ENCODE measurements at regions not wholly inside any gene's neighbourhood (a gene's known extent, or its start where the extent isn't known, plus 50 kb on each side); places are given as distances from the start of the nearest gene placed in this dataset.

GRCh38 chr7:18257711-18258110, 230.1 kb upstream of the PRPS1L1 start:
- peaks cover 3% of the 10 kb centered on the region for H3K9me3 ChIP-seq (ENCODE audit: control insufficient read depth, insufficient read depth, low read length)
- no peak overlapping the region for H3K4me3 ChIP-seq (ENCODE audit: low read depth, low read length)
- WGBS (ENCODE audit: insufficient coverage): no CpG with 5 or more reads among the region's 2 CpGs
- H3K27me3 ChIP-seq (ENCODE audit: control insufficient read depth, insufficient read depth, low read length): no peaks in the 10 kb centered on the region
- no peaks in the 10 kb centered on the region for H3K36me3 ChIP-seq (ENCODE audit: control insufficient read depth, insufficient read depth, low read length)
- H3K4me1 ChIP-seq (ENCODE audit: control insufficient read depth, insufficient read depth, low read length): no peaks in the 10 kb centered on the region
- no peak for DNase-seq (ENCODE audit: low read depth in 4 of 6, low spot score in 6 of 6)
- no peak overlapping the region for H3K27ac ChIP-seq (ENCODE audit: low read depth, low read length)

GRCh38 chr7:18262058-18262457, 233.5 kb upstream of the HDAC9 start:
- Histone ChIP-seq H3K9me3 (ENCODE audit: control insufficient read depth, insufficient read depth, low read length) (peaks cover 3% of the 10 kb centered on the region), H3K27ac (ENCODE audit: low read depth, low read length) (no peak overlapping the region), H3K36me3 (ENCODE audit: control insufficient read depth, insufficient read depth, low read length) (no peaks in the 10 kb centered on the region), H3K27me3 (ENCODE audit: control insufficient read depth, insufficient read depth, low read length) (no peaks in the 10 kb centered on the region), H3K4me3 (ENCODE audit: low read depth, low read length) (no peak overlapping the region), H3K4me1 (ENCODE audit: control insufficient read depth, insufficient read depth, low read length) (no peaks in the 10 kb centered on the region)
- DNase-seq (ENCODE audit: low read depth in 4 of 6, low spot score in 6 of 6): no peak
- no CpG with 5 or more reads among the region's 1 CpG for WGBS (ENCODE audit: insufficient coverage)

- no CpG with 5 or more reads among the region's 4 CpGs for WGBS (ENCODE audit: insufficient coverage)
- no peak overlapping the region for H3K4me3 ChIP-seq (ENCODE audit: low read depth, low read length)
- no peaks in the 10 kb centered on the region for H3K36me3 ChIP-seq (ENCODE audit: control insufficient read depth, insufficient read depth, low read length)
- no peaks in the 10 kb centered on the region for H3K27me3 ChIP-seq (ENCODE audit: control insufficient read depth, insufficient read depth, low read length)
- no peaks in the 10 kb centered on the region for H3K4me1 ChIP-seq (ENCODE audit: control insufficient read depth, insufficient read depth, low read length)
- H3K9me3 ChIP-seq (ENCODE audit: control insufficient read depth, insufficient read depth, low read length): peaks cover 3% of the 10 kb centered on the region
- DNase-seq (ENCODE audit: low read depth in 4 of 6, low spot score in 6 of 6): no peak
- H3K27ac ChIP-seq (ENCODE audit: low read depth, low read length): no peak overlapping the region
Measured at GRCh38 chr7:18265611-18266281, 229.8 kb upstream of the HDAC9 start.

GRCh38 chr7:18268571-18268970, 227.0 kb upstream of the HDAC9 start:
- Histone ChIP-seq H3K9me3 (ENCODE audit: control insufficient read depth, insufficient read depth, low read length) (no peaks in the 10 kb centered on the region), H3K27me3 (ENCODE audit: control insufficient read depth, insufficient read depth, low read length) (no peaks in the 10 kb centered on the region), H3K4me1 (ENCODE audit: control insufficient read depth, insufficient read depth, low read length) (no peaks in the 10 kb centered on the region), H3K4me3 (ENCODE audit: low read depth, low read length) (no peak overlapping the region), H3K27ac (ENCODE audit: low read depth, low read length) (no peak overlapping the region), H3K36me3 (ENCODE audit: control insufficient read depth, insufficient read depth, low read length) (no peaks in the 10 kb centered on the region)
- peak in 1 of 6 donors; percentile 67 for DNase-seq (ENCODE audit: low read depth in 4 of 6, low spot score in 6 of 6)

- H3K4me1 ChIP-seq (ENCODE audit: control insufficient read depth, insufficient read depth, low read length): no peaks in the 10 kb centered on the region
- no peaks in the 10 kb centered on the region for H3K27me3 ChIP-seq (ENCODE audit: control insufficient read depth, insufficient read depth, low read length)
- no peak overlapping the region for H3K27ac ChIP-seq (ENCODE audit: low read depth, low read length)
- WGBS (ENCODE audit: insufficient coverage): no CpG with 5 or more reads among the region's 2 CpGs
- no peaks in the 10 kb centered on the region for H3K9me3 ChIP-seq (ENCODE audit: control insufficient read depth, insufficient read depth, low read length)
- peak in 1 of 6 donors; percentile 44 for DNase-seq (ENCODE audit: low read depth in 4 of 6, low spot score in 6 of 6)
- no peaks in the 10 kb centered on the region for H3K36me3 ChIP-seq (ENCODE audit: control insufficient read depth, insufficient read depth, low read length)
- no peak overlapping the region for H3K4me3 ChIP-seq (ENCODE audit: low read depth, low read length)
Measured at GRCh38 chr7:18276380-18276779, 219.2 kb upstream of the HDAC9 start.

- Histone ChIP-seq H3K27me3 (ENCODE audit: control insufficient read depth, insufficient read depth, low read length) (no peaks in the 10 kb centered on the region), H3K4me1 (ENCODE audit: control insufficient read depth, insufficient read depth, low read length) (no peaks in the 10 kb centered on the region), H3K9me3 (ENCODE audit: control insufficient read depth, insufficient read depth, low read length) (no peaks in the 10 kb centered on the region), H3K27ac (ENCODE audit: low read depth, low read length) (no peak overlapping the region), H3K36me3 (ENCODE audit: control insufficient read depth, insufficient read depth, low read length) (no peaks in the 10 kb centered on the region), H3K4me3 (ENCODE audit: low read depth, low read length) (no peak overlapping the region)
- no CpG with 5 or more reads among the region's 1 CpG for WGBS (ENCODE audit: insufficient coverage)
- no peak for DNase-seq (ENCODE audit: low read depth in 4 of 6, low spot score in 6 of 6)
Measured at GRCh38 chr7:18278316-18278715, 217.2 kb upstream of the HDAC9 start.

GRCh38 chr7:18283045-18283444, 212.5 kb upstream of the HDAC9 start:
- 0% methylated on average over 1 of the region's 1 CpG for WGBS (ENCODE audit: insufficient coverage)
- Histone ChIP-seq H3K27ac (ENCODE audit: low read depth, low read length) (no peak overlapping the region), H3K4me3 (ENCODE audit: low read depth, low read length) (no peak overlapping the region), H3K27me3 (ENCODE audit: control insufficient read depth, insufficient read depth, low read length) (no peaks in the 10 kb centered on the region), H3K36me3 (ENCODE audit: control insufficient read depth, insufficient read depth, low read length) (no peaks in the 10 kb centered on the region), H3K4me1 (ENCODE audit: control insufficient read depth, insufficient read depth, low read length) (no peaks in the 10 kb centered on the region), H3K9me3 (ENCODE audit: control insufficient read depth, insufficient read depth, low read length) (no peaks in the 10 kb centered on the region)
- DNase-seq (ENCODE audit: low read depth in 4 of 6, low spot score in 6 of 6): no peak

GRCh38 chr7:18287482-18287881, 208.1 kb upstream of the HDAC9 start:
- H3K4me3 ChIP-seq (ENCODE audit: low read depth, low read length): no peak overlapping the region
- WGBS (ENCODE audit: insufficient coverage): 92% methylated on average over 1 of the region's 2 CpGs

GRCh38 chr7:18288322-18289037, 207.1 kb upstream of the HDAC9 start:
- H3K36me3 ChIP-seq (ENCODE audit: control insufficient read depth, insufficient read depth, low read length): no peaks in the 10 kb centered on the region
- WGBS (ENCODE audit: insufficient coverage): 89% methylated on average over 3 of the region's 3 CpGs
- H3K9me3 ChIP-seq (ENCODE audit: control insufficient read depth, insufficient read depth, low read length): no peaks in the 10 kb centered on the region
- H3K4me3 ChIP-seq (ENCODE audit: low read depth, low read length): no peak overlapping the region
- H3K4me1 ChIP-seq (ENCODE audit: control insufficient read depth, insufficient read depth, low read length): no peaks in the 10 kb centered on the region
- no peak for DNase-seq (ENCODE audit: low read depth in 4 of 6, low spot score in 6 of 6)
- no peak overlapping the region for H3K27ac ChIP-seq (ENCODE audit: low read depth, low read length)
- no peaks in the 10 kb centered on the region for H3K27me3 ChIP-seq (ENCODE audit: control insufficient read depth, insufficient read depth, low read length)

More at GRCh38 chr7:18287482-18287881, 208.1 kb upstream of the HDAC9 start:
- Histone ChIP-seq H3K4me1 (ENCODE audit: control insufficient read depth, insufficient read depth, low read length) (no peaks in the 10 kb centered on the region), H3K36me3 (ENCODE audit: control insufficient read depth, insufficient read depth, low read length) (no peaks in the 10 kb centered on the region), H3K27me3 (ENCODE audit: control insufficient read depth, insufficient read depth, low read length) (no peaks in the 10 kb centered on the region), H3K9me3 (ENCODE audit: control insufficient read depth, insufficient read depth, low read length) (no peaks in the 10 kb centered on the region), H3K27ac (ENCODE audit: low read depth, low read length) (no peak overlapping the region)
- DNase-seq (ENCODE audit: low read depth in 4 of 6, low spot score in 6 of 6): no peak

- Histone ChIP-seq H3K27me3 (ENCODE audit: control insufficient read depth, insufficient read depth, low read length) (no peaks in the 10 kb centered on the region), H3K27ac (ENCODE audit: low read depth, low read length) (no peak overlapping the region), H3K9me3 (ENCODE audit: control insufficient read depth, insufficient read depth, low read length) (no peaks in the 10 kb centered on the region), H3K4me1 (ENCODE audit: control insufficient read depth, insufficient read depth, low read length) (no peaks in the 10 kb centered on the region), H3K4me3 (ENCODE audit: low read depth, low read length) (no peak overlapping the region), H3K36me3 (ENCODE audit: control insufficient read depth, insufficient read depth, low read length) (no peaks in the 10 kb centered on the region)
- peak in 2 of 6 donors; percentile 23 to 56 for DNase-seq (ENCODE audit: low read depth in 4 of 6, low spot score in 6 of 6)
- no CpG with 5 or more reads among the region's 4 CpGs for WGBS (ENCODE audit: insufficient coverage)
Measured at GRCh38 chr7:18289788-18290187, 205.8 kb upstream of the HDAC9 start.

Data from spinal cord (tissue), 9 donors.